ENCODE measurements at regions not wholly inside any gene's neighbourhood (a gene's known extent, or its start where the extent isn't known, plus 50 kb on each side); places are given as distances from the start of the nearest gene placed in this dataset.
"Not testable (repeated sequence)": the region's sequence is repeated elsewhere in the genome, so short reads cannot be mapped to it uniquely, and the experiment has no call there.

DNA sequence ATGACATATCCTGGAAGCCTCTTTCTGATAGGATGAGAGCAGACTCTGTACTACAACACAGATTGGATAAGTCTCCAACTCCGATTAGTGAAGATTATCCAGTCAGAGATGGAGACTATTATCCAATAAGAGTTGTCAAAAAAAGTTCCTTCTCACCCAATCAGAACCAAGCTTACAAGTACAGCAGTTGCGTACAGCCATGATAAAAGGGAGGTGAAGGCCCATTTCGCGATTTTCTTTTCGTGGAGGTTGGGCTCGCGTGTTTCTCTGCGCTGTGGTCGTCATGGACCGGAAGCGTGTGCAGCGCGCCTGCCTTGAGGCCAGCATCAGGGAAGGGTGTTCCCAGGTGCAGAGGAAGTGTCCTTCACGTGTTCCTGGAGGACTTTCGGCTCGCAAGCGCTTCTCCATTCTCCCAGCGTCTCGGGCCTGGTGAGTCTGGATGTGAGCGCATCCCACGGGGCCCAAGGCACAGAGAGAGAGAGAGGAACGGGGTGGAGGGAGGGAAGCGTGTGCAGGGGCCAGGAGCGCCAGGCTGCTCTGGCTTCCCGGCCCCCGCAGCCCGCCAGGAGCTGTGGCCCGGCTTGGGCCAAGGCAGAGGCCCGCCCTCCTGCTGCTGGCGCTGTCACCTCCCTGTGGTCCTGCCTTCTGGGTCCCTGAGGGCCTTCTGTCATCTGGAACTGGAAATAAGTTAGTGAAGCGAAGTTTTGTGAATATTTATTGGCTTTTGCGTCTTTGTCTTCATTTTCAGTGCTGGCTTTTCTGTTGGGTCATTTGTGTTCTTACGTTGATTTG is 53.9 kb downstream of the CDRT15L2 start:
- H3K9me3 Mint-ChIP-seq; H3K4me1 Mint-ChIP-seq (ENCODE audit: low read depth); intact Hi-C loops (cut with micrococcal nuclease); H3K27ac Mint-ChIP-seq; H3K27me3 Mint-ChIP-seq (ENCODE audit: low read depth); H3K36me3 Mint-ChIP-seq (ENCODE audit: low read depth); DNase-seq (ENCODE audit: low spot score); H3K4me3 Mint-ChIP-seq (ENCODE audit: low read depth): not testable (repeated sequence)

DNA sequence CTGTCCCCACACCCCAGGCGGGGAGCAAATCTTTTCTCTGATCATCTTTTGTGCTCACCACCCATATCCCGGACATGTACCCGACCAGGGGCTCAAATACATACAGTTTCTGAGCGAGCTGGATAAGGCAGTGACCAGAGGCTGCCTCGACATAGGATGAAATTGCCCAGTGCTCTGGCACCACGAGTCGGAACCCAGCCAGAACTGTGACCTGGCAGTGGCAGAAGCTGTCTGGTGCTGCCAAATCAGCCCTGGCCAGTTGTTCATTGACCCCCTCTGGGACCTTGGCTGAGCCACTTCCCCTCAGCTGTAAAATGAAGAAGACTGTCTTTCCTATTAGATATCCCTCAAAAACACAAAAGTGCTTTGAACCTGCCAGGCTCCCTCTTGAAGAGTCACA is 60.6 kb downstream of the CDRT15L2 start:
- DNase-seq (ENCODE audit: low spot score); H3K4me3 Mint-ChIP-seq (ENCODE audit: low read depth); H3K9me3 Mint-ChIP-seq; H3K36me3 Mint-ChIP-seq (ENCODE audit: low read depth); intact Hi-C loops (cut with micrococcal nuclease); H3K27ac Mint-ChIP-seq; H3K4me1 Mint-ChIP-seq (ENCODE audit: low read depth); H3K27me3 Mint-ChIP-seq (ENCODE audit: low read depth): not testable (repeated sequence)

DNA sequence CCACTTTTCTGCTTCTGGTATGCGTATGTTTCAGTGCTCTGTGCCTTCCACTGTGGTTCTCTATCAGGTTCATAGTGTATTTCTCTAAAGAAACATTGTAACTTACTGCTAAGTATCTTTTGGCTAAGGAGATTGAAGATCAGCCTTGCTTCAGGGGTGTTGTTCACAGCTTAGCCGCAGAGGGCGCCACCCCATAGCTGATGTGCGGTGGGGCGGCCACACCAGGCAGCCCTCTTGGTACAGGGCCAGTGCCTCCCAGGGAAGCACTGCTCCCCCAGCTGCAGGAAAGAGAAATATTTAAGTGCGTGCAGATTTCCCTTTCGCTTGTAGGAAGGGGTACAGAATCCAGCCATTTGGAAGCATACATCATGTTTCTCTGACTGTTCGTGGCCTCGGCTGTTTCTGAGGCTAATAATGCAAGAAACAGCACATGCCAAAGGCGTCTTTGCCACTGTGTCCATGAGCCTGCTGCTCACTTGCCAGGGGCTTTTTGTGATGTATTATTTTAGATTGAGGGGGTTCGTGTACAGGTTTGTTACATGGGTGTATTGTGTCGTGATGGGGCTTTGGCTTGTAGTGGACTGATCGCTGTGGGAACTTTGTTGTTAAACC is 67.2 kb downstream of the CDRT15L2 start:
- DNase-seq (ENCODE audit: low spot score); H3K4me3 Mint-ChIP-seq (ENCODE audit: low read depth); H3K9me3 Mint-ChIP-seq; H3K36me3 Mint-ChIP-seq (ENCODE audit: low read depth); H3K27me3 Mint-ChIP-seq (ENCODE audit: low read depth); intact Hi-C loops (cut with micrococcal nuclease); H3K27ac Mint-ChIP-seq: not testable (repeated sequence)
- H3K4me1 Mint-ChIP-seq (ENCODE audit: low read depth) = peaks cover 19% of the 10 kb centered on the region

DNA sequence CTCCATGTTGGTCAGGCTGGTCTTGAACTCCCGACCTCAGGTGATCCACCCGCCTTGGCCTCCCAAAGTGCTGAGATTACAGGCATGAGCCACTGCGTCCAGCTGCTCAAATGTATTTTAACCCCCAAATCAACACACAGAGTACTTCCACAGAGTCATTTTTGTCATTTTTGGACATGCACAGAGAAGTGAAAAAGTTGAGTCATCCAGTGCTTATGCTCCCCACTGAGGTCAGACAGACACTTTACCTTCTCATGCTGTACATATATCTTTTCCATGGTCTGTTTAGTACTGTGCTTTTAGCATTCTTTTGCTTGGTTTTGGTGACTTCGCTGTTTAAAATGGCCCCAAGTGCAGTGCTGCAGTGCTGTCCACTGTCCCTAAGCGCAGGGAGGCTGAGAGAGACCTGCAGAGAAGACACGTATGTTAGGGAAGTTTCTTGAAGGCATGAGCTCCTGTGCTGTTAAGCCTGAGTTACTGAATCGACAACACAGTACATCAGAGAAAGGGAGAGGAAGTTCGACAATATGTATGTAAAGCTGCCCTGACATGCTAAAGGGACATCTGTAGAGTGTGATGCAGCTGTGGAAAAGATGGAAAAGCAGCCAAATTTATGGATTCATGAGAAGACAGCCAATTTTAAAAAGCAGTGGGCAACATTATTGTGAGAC is 69.7 kb downstream of the CDRT15L2 start:
- DNase-seq (ENCODE audit: low spot score); H3K27me3 Mint-ChIP-seq (ENCODE audit: low read depth); H3K36me3 Mint-ChIP-seq (ENCODE audit: low read depth); H3K4me3 Mint-ChIP-seq (ENCODE audit: low read depth); H3K9me3 Mint-ChIP-seq; intact Hi-C loops (cut with micrococcal nuclease): not testable (repeated sequence)
- Mint-ChIP-seq H3K4me1 (ENCODE audit: low read depth) (peaks cover 28% of the 10 kb centered on the region), H3K27ac (peak overlapping the region; percentile 70)

DNA sequence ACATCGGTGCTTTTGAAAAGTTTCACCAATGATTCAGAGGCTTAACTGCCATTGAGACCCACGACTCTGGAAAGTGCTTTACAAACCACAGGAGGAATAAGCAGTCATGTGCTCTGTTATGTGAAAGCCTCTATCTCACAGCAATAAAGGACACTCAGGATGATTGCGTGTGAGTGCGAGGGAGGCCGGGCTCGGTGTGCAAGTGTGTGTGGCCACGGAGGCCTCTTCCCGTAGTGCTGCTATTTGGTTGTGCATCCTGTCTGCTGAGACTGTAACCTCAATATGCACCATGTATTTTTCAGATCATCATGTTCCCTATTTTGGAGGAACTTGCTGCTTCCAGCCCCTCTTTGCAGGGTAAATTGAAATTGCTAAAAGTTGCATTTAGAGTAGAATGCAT is 71.5 kb downstream of the CDRT15L2 start:
- H3K4me1 Mint-ChIP-seq (ENCODE audit: low read depth) = peaks cover 28% of the 10 kb centered on the region
- DNase-seq (ENCODE audit: low spot score); H3K4me3 Mint-ChIP-seq (ENCODE audit: low read depth); H3K9me3 Mint-ChIP-seq; H3K36me3 Mint-ChIP-seq (ENCODE audit: low read depth); intact Hi-C loops (cut with micrococcal nuclease); H3K27me3 Mint-ChIP-seq (ENCODE audit: low read depth); H3K27ac Mint-ChIP-seq: not testable (repeated sequence)

DNA sequence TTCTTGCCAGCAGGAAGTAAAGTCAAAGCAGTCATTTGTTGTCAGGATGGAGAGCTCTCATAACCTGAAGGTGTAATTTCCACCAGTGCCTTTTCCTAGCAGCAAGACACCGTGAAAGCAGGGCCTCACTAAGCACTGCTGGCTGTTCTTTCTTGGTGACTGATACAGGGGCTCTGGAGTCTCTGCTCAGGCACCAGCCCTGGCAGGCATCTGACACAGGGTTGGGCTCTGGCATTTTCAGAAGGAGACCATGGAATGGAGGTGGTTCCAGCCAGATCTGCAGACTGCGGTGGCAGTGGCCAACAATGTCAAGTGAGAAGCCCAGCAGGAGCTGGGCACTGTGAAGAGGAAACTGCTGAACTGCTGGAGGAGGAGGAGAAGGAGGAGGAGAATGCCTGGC is 72.2 kb downstream of the CDRT15L2 start:
- intact Hi-C loops (cut with micrococcal nuclease); DNase-seq (ENCODE audit: low spot score); H3K36me3 Mint-ChIP-seq (ENCODE audit: low read depth); H3K27me3 Mint-ChIP-seq (ENCODE audit: low read depth); H3K4me3 Mint-ChIP-seq (ENCODE audit: low read depth); H3K9me3 Mint-ChIP-seq: not testable (repeated sequence)
- H3K27ac Mint-ChIP-seq = peak overlapping the region; percentile 76
- peaks cover 26% of the 10 kb centered on the region for H3K4me1 Mint-ChIP-seq (ENCODE audit: low read depth)

DNA sequence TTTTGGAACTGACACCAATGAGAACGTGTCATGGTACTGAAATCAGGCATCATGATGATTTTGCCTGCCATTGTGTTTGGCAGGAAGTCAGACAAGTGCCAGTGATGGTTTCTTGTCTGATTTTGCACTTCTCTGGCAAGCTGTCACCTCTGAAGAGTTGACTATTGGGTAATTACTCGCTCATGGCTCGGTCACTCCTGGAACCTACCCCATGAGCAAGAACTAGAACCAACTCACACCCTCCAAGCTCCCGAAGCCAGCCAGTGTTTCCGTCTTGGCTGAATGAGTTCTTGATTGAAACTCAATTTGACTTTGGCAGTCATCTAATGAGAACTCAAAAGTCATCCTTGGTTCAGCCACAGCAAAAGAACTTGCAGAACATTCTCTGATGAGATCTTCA is 73.9 kb downstream of the CDRT15L2 start:
- H3K27ac Mint-ChIP-seq; H3K36me3 Mint-ChIP-seq (ENCODE audit: low read depth); H3K27me3 Mint-ChIP-seq (ENCODE audit: low read depth); H3K4me3 Mint-ChIP-seq (ENCODE audit: low read depth); intact Hi-C loops (cut with micrococcal nuclease); H3K9me3 Mint-ChIP-seq; DNase-seq (ENCODE audit: low spot score): not testable (repeated sequence)
- peaks cover 24% of the 10 kb centered on the region for H3K4me1 Mint-ChIP-seq (ENCODE audit: low read depth)

DNA sequence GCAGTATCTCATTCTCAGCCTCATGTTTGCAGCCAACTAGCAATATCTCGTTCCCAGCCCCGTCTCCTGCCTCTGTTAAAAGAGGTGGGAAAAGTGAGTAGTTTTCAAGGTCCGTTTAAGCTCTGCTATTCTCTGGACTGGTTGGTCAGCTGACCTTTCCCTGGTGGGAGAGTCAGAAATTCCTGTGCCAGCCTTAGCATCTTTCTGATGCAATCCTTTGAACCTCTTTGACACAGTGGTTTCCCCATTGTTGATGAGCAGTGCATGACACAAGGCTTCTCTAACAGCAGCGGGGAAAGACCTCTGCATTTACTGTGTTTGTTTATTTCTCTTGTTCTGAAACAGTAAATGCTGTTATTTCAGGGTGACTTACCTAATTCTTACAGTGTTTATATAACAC is 74.6 kb downstream of the CDRT15L2 start:
- DNase-seq (ENCODE audit: low spot score); H3K36me3 Mint-ChIP-seq (ENCODE audit: low read depth); H3K9me3 Mint-ChIP-seq; intact Hi-C loops (cut with micrococcal nuclease); H3K27ac Mint-ChIP-seq; H3K4me3 Mint-ChIP-seq (ENCODE audit: low read depth); H3K27me3 Mint-ChIP-seq (ENCODE audit: low read depth): not testable (repeated sequence)
- peaks cover 22% of the 10 kb centered on the region for H3K4me1 Mint-ChIP-seq (ENCODE audit: low read depth)

DNA sequence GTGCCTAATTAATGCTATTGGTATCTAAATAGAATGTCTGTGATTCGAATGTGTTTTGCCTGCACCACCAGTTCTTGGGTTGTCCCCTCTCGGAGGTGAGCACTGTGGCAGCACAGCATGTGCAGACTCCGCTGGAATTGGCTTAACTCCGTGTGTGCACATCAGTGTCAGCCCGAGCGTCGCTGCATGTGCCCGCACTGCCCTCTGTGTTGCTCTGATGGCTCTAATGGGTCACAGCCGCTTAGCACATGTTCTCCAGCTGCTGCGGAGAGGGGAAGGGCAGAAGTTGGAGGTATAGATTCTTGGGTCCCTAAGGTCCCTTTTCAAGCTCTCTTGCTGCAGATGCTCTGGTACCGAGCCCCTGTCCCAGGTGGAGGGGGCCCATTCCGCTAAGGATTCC is 75.1 kb downstream of the CDRT15L2 start:
- H3K4me3 Mint-ChIP-seq (ENCODE audit: low read depth); H3K9me3 Mint-ChIP-seq; H3K27ac Mint-ChIP-seq; H3K27me3 Mint-ChIP-seq (ENCODE audit: low read depth); intact Hi-C loops (cut with micrococcal nuclease); H3K36me3 Mint-ChIP-seq (ENCODE audit: low read depth); DNase-seq (ENCODE audit: low spot score): not testable (repeated sequence)
- peaks cover 17% of the 10 kb centered on the region for H3K4me1 Mint-ChIP-seq (ENCODE audit: low read depth)

DNA sequence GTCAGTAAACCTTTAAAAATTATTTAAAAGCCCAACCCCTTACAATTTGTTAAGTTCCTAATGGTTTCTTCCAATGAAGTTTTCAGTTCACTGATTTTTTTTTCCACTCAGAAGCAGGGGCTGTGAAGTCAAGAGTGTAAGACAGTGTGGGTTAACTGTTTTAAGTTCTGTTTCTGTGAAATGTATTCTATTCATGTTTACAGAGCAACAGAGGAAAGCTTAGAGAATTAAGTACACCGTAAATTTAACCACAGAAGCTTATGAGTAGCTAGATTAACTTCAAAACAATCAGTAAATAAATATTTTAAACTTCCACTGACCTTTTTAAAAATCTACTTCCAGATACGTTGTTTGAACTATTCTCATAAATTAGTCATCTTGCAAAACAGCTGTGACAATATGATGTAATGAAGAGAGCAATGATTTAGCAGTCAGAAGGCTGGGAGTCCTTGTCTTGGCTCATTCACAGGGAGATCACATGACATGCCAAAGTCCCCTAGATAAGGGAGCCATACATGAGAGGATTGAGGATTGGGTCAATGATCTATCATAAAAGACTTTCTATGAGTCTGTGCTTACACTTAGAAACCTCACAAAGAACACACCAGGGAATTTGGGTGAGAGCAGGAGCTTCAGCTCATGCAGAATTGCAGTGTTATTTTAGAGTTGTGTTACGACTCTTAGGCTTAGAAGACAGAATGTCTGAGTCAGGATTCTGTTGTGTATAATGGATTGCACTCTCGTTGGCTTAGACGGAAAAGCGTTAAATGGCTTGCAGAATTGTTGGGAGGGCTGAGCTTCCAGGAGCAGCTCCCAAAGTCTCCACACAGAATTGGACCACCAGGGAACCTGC is 85.8 kb downstream of the CDRT15L2 start:
- H3K9me3 Mint-ChIP-seq; H3K4me3 Mint-ChIP-seq (ENCODE audit: low read depth); intact Hi-C loops (cut with micrococcal nuclease); H3K36me3 Mint-ChIP-seq (ENCODE audit: low read depth); H3K27ac Mint-ChIP-seq; H3K27me3 Mint-ChIP-seq (ENCODE audit: low read depth); DNase-seq (ENCODE audit: low spot score); H3K4me1 Mint-ChIP-seq (ENCODE audit: low read depth): not testable (repeated sequence)

DNA sequence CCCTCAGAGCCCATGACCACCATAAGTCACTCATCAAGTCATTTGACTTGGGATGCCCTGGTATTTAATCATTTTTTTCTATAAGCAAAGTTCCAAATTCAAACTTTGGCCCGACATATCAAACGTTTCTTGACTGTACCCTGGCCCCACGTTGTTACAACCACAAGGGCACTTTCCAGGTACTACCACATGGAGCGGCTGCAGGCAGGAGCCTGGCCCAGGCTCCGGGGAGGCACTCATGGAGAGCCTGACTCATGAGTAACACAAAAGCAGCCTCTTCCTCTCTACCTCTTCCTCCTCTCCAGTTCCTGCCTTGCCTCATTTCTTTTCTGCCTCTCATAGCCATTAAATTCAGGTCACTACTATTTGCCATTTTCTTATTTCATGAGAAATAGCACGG is 87.2 kb downstream of the CDRT15L2 start:
- H3K27ac Mint-ChIP-seq; H3K27me3 Mint-ChIP-seq (ENCODE audit: low read depth); H3K36me3 Mint-ChIP-seq (ENCODE audit: low read depth); DNase-seq (ENCODE audit: low spot score); H3K4me1 Mint-ChIP-seq (ENCODE audit: low read depth); intact Hi-C loops (cut with micrococcal nuclease); H3K4me3 Mint-ChIP-seq (ENCODE audit: low read depth); H3K9me3 Mint-ChIP-seq: not testable (repeated sequence)

DNA sequence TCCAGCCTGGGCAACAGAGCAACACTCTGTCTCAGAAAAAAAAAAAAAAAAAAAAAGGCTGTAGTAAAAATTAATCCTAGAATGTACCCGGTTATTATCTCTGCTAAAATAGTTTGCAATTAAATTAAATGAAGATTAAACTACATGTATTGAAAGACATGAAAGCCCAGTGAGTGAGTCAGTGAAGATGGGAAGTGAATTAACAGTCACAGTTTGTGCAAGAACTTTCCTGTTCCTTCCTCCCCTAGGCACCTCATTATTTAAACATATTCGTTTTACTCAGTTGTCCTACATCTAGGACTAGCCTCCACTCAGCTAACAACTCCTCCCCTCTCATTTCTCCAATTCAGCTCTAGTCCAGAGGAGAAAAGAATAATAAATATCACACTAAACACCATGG is 88.2 kb downstream of the CDRT15L2 start:
- DNase-seq (ENCODE audit: low spot score); H3K9me3 Mint-ChIP-seq: not testable (repeated sequence)

More for the DNA sequence above, 88.2 kb downstream of the CDRT15L2 start:
- intact Hi-C loops (cut with micrococcal nuclease); H3K4me1 Mint-ChIP-seq (ENCODE audit: low read depth); H3K27ac Mint-ChIP-seq; H3K27me3 Mint-ChIP-seq (ENCODE audit: low read depth); H3K4me3 Mint-ChIP-seq (ENCODE audit: low read depth); H3K36me3 Mint-ChIP-seq (ENCODE audit: low read depth): not testable (repeated sequence)
